ENCODE measurements at regions not wholly inside any gene's neighbourhood (a gene's known extent, or its start where the extent isn't known, plus 50 kb on each side); places are given as distances from the start of the nearest gene placed in this dataset.

DNA sequence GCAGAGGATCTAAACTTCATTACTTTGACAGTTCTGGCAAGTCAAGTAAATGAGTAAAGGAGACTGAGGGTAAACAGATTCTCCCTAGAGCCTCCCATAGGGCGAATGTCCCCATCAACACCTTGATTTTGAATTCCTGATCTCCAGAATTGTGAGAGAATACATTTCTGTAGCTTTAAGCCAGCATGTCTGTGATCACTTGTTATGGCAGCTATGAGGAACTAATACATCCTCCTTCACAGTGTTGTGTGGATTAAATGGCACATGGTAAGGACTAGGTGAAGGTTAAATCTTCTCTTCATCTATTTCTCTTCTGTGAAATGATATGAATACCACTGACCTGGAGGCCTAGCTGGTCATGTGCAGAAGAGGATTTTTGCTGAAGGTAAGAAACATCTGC, 137.3 kb downstream of the CPEB2 start:
- no peak for DNase-seq (ENCODE audit: low spot score)
- Histone ChIP-seq H3K4me3 (ENCODE audit: low read depth, low read length, poor library complexity, severe bottlenecking) (no peak overlapping the region), H3K27me3 (replicated peaks; ENCODE audit: insufficient read depth, low read depth, low read length, poor library complexity) (no peaks in the 10 kb centered on the region), H3K4me1 (ENCODE audit: insufficient read depth, low read length, poor library complexity, severe bottlenecking) (no peaks in the 10 kb centered on the region), H3K27ac (ENCODE audit: low read depth, low read length, poor library complexity, severe bottlenecking) (no peak overlapping the region), H3K36me3 (ENCODE audit: insufficient read depth, low read length, poor library complexity, severe bottlenecking) (no peaks in the 10 kb centered on the region), H3K9me3 (ENCODE audit: low read depth, low read length, poor library complexity, severe bottlenecking) (peaks cover 8% of the 10 kb centered on the region)
- ChIA-PET POLR2A (ENCODE audit: low non-redundant PET) (no interaction called here), CTCF (no interaction called here)
- BruUV-seq (replicated peaks) = no TSS peak
- intact Hi-C loops (cut with micrococcal nuclease; ENCODE audit: unreplicated experiment) = no loop called here
- TF ChIP-seq, protein P1, sequence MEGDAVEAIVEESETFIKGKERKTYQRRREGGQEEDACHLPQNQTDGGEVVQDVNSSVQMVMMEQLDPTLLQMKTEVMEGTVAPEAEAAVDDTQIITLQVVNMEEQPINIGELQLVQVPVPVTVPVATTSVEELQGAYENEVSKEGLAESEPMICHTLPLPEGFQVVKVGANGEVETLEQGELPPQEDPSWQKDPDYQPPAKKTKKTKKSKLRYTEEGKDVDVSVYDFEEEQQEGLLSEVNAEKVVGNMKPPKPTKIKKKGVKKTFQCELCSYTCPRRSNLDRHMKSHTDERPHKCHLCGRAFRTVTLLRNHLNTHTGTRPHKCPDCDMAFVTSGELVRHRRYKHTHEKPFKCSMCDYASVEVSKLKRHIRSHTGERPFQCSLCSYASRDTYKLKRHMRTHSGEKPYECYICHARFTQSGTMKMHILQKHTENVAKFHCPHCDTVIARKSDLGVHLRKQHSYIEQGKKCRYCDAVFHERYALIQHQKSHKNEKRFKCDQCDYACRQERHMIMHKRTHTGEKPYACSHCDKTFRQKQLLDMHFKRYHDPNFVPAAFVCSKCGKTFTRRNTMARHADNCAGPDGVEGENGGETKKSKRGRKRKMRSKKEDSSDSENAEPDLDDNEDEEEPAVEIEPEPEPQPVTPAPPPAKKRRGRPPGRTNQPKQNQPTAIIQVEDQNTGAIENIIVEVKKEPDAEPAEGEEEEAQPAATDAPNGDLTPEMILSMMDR (conservative IDR thresholded peaks at IDR 0.05; ENCODE audit: low read depth, low read length) = no peak
- TF ChIP-seq EZH2 (IDR thresholded peaks at IDR 0.05; ENCODE audit: borderline replicate concordance, low read depth, low read length, poor library complexity, severe bottlenecking) = no peak

- BruUV-seq (replicated peaks) = no TSS peak
- ChIA-PET CTCF (no interaction called here), POLR2A (ENCODE audit: low non-redundant PET) (no interaction called here)
- TF ChIP-seq, protein P1 (conservative IDR thresholded peaks at IDR 0.05; ENCODE audit: low read depth, low read length) = no peak
- no peak for TF ChIP-seq EZH2 (IDR thresholded peaks at IDR 0.05; ENCODE audit: borderline replicate concordance, low read depth, low read length, poor library complexity, severe bottlenecking)
- Histone ChIP-seq H3K9me3 (ENCODE audit: low read depth, low read length, poor library complexity, severe bottlenecking) (no peaks in the 10 kb centered on the region), H3K4me1 (ENCODE audit: insufficient read depth, low read length, poor library complexity, severe bottlenecking) (no peaks in the 10 kb centered on the region), H3K36me3 (ENCODE audit: insufficient read depth, low read length, poor library complexity, severe bottlenecking) (no peaks in the 10 kb centered on the region), H3K27me3 (replicated peaks; ENCODE audit: insufficient read depth, low read depth, low read length, poor library complexity) (no peaks in the 10 kb centered on the region), H3K4me3 (ENCODE audit: low read depth, low read length, poor library complexity, severe bottlenecking) (no peak overlapping the region), H3K27ac (ENCODE audit: low read depth, low read length, poor library complexity, severe bottlenecking) (no peak overlapping the region)
- intact Hi-C loops (cut with micrococcal nuclease; ENCODE audit: unreplicated experiment) = no loop called here
- no peak for DNase-seq (ENCODE audit: low spot score)
These were observed 139.9 kb downstream of the CPEB2 start for GRCh38 chr4:15142201-15142600.

DNA sequence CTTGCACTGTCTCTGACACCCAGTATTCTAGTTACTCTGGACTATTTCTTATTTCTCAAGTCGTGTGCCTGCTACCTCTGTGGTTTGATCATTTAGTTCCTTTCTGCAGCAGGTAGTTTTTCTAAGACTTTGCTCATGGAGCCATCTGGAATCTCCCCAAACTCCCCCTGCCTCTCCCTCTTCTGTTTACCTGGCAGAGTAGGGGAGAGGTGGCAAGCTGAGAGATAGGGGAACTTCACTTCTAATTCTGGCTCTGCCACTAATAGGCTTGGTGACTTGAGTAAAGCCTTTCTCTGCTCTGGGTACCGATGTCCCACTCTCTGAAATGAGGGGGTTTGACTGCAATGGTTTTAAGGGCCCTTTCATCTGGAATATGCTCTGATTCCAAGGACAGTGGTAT, 141.3 kb downstream of the CPEB2 start:
- Histone ChIP-seq H3K27me3 (replicated peaks; ENCODE audit: insufficient read depth, low read depth, low read length, poor library complexity) (no peaks in the 10 kb centered on the region), H3K4me3 (ENCODE audit: low read depth, low read length, poor library complexity, severe bottlenecking) (no peak overlapping the region), H3K27ac (ENCODE audit: low read depth, low read length, poor library complexity, severe bottlenecking) (no peak overlapping the region), H3K36me3 (ENCODE audit: insufficient read depth, low read length, poor library complexity, severe bottlenecking) (no peaks in the 10 kb centered on the region), H3K4me1 (ENCODE audit: insufficient read depth, low read length, poor library complexity, severe bottlenecking) (peaks cover 4% of the 10 kb centered on the region), H3K9me3 (ENCODE audit: low read depth, low read length, poor library complexity, severe bottlenecking) (no peaks in the 10 kb centered on the region)
- BruUV-seq (replicated peaks) = no TSS peak
- CTCF ChIA-PET = no interaction called here
- no peak for DNase-seq (ENCODE audit: low spot score)
- TF ChIP-seq, protein P1 (conservative IDR thresholded peaks at IDR 0.05; ENCODE audit: low read depth, low read length) = no peak
- TF ChIP-seq EZH2 (IDR thresholded peaks at IDR 0.05; ENCODE audit: borderline replicate concordance, low read depth, low read length, poor library complexity, severe bottlenecking) = no peak
- intact Hi-C loops (cut with micrococcal nuclease; ENCODE audit: unreplicated experiment) = no loop called here
- POLR2A ChIA-PET (ENCODE audit: low non-redundant PET) = no interaction called here

All from A673 (cell line).